RPMI8226 (cell line): ENCODE measurements at regions not wholly inside any gene's neighbourhood (a gene's known extent, or its start where the extent isn't known, plus 50 kb on each side); places are given as distances from the start of the nearest gene placed in this dataset.

Experiments
- DNase-seq: peaks from one replicate; pipeline ENCODE4 v3.0.0-alpha.2; 2015

DNA sequence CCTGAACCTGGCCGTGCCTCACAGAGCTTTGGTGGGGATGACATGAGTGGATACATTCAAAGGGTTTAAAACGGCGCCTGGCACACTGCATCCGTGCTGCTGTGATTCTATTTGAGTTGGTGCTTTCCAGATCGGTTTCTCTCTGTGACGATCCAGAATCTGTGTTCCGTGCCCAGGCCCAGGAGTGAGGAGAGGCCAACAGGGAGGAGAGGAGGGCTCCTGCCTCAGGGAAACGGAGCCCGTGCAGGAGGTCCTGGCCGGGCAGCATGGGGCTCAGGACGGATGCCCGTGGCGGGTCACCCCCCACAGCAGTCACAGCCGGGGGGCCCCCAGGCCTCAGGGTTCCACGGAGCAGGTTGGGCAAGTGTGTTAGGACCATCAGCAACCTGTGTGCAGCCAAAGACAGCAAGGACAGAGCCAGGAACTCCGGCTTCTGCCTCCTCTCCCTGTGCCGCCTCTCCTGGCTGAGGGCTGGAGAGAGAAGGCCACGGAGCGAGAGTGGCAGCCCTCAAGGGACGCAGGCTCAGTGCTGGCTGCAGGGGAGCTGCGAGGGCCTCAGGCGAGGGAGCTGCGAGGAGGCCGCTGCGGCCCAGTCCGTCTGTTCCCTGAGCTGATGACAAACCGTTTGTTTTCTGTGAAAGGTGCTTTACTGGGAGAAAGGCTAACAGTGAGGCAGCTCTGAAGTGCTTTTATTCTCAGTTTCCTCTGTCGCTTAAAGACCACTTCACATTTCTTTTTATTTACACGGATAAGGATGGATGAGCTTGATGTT, 99.3 kb downstream of the METRNL start:
- no peak for DNase-seq

DNA sequence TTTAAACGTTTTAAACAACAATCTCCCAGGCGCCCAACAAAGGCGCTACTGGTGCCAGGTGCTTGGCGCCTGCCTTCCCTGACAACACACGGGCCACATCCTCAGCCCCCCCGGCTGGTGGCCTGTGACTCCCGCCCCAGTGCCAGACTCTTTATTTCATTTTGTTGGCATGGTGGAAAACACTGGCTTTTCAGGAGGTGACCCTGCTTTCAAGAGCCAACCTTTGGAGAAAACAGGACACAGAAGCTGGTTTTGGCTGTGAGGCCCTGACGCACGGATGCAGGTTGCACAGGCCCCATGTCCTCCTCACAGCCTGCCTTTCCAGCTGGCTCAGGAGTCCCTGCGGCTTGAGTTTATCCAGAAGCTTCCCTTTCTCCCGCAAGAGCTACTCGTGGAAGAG, 100.0 kb downstream of the METRNL start:
- no peak for DNase-seq

DNA sequence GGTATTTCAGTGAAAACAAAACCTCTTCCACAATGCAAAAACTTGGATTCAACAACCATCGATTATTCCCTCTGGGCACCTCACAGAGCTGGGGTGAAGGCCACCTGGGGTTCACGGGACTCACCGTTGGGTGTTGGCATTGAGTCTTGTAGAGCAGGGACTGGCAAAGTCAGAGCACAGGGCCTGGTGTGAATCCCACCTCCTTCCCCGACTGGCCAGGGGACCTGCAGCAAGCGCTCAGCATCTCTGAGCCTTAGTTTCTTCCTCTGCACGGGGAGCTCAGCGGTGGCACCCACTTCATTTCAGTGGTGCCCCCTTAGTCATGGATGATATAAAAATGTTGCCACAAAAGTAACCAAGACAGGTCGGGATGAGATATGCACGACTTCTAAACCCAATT, 100.4 kb downstream of the METRNL start:
- DNase-seq = no peak

DNA sequence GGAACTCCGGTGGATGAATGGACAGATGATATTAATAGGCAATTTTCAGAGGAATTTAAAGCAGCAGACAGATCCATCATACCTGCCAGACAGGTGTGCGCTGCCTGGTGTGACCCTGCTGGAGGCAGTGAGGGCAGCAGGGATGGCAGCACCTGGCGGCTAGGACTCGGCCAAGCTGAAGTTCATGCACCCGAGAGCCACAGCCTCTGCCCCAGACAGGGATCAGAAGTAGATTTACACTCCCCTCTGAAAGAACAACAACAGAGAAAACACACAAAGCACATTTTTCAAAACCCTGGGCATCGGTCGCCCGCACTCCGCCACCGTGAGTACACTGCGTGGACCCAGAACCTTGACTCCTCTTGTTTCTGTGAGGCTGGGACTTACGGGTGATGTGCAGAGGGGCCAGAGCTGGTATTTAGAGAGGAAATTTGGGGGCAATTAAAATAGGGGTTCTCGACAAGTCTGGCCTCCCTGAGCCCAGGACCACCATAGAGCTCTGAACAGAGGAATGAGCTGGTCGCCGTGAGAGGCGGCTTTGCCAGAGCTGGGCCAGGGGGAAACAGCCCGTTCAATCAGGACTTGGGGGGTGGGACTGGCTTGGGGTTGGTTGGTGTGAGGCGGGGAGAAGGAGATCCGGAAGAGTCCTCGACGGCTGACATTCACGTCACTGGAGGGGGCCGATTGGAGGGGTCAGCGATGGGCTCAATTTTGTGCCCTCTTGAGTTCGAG, 101.0 kb downstream of the METRNL start:
- DNase-seq = no peak

DNA sequence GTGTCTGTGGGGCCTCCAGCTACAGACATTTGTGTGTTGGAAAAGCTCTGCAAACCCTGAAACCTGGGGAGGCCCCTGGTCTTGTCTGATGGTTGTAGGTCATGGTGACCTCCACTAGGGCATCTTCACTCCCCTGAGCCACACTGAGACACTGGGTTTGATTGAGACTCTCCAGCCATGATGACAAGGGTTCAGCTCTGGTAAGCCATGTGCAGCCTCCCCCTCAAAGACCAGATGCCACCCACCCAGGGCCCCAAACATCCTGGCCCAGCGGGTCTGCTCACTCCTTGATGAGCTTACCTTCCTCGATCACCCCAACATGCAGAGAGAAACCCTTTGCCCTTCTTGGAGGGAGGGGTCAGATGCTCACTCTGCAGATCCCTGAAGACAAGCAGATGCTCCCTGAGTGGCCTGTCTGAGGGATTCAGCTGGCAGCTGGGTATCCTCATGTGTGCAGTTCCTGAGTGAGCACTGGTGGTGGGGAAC, 101.6 kb downstream of the METRNL start:
- DNase-seq = no peak

DNA sequence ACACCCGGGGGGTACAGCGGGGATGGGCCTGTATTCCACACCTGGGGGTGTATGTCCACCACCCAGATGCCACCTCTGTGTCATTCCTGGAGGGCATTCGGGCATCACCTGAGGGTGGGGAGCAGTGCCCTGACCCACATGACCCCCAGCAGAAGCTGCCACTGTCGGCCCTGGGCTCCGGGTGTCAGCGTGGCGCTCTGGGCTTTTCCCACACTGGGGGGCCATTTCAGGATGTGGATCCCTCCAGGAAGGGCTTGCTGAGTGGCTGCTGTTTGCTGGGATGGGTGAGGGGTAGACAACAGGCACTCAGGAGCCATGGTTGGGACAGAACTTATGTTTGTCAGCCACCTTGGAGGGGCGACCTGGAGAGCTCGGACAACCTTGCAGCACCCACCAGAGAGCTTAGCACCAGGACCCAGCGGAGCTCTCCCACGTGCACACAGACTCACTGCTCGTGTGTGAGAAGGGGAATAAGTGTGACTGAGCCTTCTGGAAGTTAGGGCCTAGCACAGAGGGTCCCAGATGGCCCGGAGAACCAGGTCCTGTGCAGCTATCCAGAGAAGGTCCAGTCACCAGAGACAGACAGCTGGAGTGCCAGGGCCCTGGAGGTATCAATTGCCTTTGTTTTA, 102.7 kb downstream of the METRNL start:
- DNase-seq = no peak

DNA sequence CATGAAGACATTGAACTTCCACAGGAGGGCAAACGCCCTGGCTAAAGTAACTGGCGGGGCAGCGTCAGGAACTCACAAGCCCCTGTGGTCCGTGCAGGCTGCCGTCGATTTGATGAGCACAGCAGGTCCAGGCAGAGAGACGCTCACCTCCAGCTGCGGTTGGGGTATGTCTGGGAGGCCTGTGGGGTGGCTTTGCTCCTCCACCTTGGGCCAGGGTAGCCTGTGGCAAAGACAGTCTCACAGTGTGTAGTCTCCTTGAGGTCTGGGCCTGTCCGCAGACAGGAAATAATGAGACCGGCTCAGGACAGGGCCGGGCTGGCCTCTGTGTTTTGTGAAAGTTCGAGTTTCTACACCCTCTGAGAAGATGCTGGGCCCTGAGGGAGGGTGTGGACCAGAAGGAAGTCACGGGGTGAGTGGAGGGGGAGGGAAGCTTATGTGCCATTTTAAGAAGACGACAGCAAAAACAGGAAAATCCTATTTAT, 103.3 kb downstream of the METRNL start:
- DNase-seq = no peak

DNA sequence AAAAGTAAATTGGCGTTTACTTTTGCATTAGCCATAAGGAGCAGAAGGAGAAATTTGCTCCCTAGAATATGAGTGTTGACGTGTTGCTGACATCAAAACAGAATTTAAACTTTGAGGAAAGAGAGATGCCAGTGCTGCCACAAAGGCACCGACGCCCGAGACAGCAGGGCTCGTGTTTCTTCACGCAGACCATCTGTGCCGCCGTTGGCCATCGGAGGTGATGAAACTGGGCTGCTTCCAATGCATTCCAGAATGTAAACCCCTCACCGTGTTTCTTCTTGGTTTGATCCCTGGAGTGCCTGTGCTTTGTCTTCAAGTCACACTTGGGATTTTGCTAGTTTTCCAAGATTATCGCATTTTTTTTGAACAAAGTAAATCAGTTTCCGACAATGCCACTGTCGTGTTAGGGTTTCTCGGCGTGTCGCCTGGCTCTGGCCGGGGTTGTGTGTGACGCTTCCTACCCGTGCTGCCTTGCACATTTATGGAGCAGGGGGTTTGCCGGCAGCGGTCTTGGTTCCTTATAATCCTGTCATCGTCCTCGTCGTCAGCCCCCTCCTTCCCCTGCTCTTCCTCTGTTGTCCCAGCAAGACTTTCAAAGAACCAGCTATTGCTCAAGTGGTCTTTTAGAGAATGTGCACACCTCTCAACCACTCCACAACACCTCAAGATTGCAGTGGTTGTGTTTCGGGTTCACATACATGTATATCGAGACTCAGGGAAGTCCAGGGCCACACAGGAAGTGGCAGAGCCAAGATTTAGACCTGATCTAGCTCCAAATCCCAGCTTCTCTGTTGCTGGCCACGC, 103.9 kb downstream of the METRNL start:
- DNase-seq = no peak

DNA sequence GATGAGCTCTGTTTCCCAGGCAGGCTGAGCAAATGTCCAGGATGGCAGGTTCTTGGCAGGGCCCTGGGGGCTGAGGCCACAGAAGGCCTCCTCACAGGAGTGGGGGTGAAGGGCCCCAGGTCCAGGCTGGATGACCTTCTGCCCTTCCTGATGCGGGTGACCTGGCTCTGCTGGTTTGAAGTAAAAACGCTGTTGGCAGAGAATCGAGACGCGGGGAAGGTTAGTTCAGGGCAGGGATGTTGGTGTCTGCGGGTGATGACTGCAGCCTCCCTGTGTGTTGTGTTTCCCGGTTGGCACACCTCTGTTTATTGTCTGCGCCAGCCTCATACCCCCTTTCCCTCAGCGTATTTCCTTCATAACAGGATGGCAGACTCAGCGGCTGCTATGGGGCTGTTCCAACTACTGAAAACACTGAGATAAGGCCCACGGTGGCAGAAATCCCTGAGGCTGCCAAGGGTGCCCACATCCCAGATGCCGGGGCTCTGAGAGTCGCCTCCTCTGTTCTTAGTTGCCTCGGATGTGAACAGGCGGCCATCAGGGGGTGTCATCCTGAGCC, 104.6 kb downstream of the METRNL start:
- no peak for DNase-seq

DNA sequence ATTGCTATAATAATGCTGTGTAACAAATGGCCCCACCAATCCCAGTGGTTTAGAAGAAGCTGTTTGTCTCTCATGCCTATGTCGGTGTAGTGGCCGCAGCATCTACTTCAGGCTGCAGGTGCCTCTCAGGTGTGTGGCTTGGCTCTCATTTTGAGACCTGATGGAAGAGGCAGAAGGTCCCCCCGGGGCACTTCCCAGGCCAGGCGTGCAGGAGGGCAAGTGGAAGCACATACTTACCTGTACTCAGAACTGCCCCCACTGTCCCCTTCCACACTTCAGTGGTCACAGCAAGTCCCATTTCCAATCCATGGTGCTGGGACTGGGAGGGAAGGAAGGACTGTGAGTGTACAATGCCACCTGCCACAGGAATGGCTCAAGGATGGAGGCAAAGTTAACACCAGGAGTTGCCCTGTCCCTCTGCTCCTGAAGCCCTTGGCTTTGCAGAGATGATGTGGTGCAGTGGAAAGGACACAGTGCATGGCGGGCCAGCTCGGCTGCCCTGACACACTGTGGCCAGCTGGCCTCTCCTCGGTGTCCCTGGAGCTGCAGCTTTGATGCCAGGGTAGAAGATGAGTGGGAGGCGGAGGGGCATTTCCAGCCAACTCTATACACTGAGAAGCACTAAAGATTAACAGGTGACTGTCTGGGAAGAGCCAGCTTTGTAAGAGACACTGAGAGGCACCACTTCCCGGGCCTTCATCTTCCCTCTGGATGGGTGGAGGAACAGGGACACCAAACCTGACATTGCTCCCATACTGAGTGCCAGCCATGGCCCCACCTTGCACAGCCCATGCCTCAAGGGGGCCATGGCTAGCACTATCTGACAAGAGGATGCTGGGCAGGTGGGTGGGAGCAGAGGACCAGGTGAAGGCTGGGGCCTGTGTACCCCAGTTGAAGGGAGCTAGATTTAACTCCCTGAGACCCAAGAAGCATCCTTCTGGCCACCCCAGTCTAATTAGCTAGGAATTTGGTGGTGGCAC, 105.9 kb downstream of the METRNL start:
- no peak for DNase-seq

DNA sequence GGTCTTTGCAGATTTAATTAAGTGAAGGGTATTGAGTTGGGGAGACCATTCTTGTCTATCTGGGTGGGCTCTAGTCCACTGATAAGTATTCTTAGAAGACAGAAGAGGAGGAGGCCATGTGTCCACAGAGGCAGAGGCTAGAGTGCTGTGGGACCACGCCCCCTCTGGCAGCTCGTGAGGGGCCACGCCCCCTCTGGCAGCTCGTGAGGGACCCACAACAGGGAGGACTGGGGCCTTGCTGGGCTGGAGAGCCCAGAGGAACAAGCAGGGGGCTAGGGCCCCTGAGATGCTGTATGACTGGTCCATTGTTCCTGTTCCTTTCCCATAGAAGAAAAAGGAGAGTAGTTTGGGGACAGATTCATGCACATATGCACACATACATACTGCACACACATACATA, 106.8 kb downstream of the METRNL start:
- DNase-seq = no peak

DNA sequence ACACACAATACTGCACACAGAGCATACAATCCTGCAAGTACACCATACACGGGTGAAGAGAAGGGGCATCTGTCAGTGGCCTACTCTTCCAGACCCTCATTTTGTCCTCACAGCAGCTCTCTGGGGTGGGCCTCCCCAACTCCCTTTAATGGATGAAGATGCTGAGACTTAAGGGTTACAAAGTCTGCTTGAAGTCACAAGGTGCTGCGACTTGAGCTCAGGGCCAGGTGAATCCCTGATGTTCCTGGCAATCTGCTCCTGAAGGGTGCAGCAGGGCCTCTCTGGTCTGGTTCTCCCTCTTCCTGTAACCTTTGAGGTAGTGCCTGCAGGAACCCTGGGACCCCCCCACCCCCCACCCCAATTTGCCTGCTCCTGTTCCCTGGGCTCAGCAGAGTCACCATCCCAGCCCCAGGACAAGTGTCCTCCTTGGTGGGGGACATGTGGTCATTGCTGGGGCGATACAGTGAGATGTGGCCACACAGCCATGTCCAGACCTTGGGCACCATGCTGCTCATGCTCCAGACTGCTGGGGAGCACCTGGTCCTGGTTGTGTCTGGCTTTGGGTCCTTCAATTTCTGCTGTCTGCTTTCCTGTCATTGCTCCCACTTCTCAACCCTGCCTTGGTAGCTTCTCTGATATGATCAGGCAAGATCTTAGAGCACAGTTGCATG, 107.5 kb downstream of the METRNL start:
- no peak for DNase-seq

DNA sequence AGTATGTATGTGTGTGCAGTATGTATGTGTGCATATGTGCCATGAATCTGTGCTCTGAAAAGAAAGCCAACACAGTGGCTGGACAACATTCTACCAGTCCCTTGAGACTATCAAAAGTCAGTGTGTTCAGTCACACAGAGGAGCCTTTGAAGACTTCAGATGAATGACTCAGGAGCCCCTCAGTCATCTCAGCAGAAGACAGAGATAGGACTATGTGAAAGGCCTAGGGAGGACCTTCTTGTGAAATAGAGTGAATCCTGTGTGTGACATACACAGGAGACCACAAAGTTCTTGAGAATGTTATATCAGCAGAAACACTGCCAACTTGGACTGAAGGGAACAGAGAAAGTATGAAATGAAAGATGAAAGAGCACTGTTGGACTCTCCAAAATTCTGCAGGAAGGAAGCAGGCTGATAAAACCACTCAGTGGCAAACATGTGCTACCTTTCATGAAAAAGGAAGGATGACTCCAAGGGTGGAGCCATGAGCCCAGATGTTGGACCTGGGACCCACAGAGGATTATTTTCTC, 108.4 kb downstream of the METRNL start:
- DNase-seq = no peak

DNA sequence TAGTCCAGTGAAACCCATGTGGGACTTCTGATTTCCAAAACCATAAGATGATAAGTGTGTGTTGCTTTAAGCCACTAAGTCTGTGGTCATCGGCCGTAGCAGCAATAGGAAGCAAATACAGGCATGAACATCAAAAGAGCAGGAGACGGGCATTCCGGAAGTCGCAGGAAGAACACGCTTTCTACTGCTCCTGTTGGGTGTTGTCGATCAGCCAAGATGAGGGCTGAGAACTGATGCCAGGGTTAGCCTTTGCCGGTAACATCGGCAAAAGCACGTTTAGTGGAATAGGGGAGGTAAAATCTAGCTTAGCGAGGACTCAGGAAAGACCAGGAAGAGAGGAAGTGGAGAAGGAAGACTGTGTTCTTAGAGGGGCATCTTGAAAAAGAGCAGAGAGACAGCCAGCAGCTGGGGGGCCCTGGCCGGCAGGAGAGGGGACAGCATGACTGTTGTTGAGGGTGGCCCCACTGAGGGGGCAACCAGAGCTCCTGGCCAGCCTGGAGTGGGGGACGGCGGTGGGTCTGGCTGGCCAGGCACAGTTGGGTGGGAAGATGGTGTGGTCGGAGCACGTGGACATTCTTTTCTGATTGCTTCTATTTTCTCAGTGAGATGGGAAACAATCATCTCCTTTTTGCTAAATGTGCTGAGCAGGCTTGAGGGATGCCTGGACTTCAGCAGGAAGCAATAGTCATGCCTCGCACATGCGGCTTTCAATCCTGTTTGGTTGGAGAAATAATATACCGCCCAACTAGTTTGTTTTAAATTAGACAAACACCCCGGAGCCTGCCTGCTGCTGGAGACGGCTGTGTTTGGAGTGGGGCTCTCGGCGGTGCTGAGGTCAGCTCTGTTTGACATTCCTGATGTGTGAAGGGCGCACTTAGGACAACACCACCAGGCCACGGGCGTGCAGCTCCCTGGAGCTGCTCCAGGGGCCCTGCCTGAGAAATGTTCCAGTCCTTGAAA, 109.9 kb downstream of the METRNL start:
- DNase-seq = no peak

DNA sequence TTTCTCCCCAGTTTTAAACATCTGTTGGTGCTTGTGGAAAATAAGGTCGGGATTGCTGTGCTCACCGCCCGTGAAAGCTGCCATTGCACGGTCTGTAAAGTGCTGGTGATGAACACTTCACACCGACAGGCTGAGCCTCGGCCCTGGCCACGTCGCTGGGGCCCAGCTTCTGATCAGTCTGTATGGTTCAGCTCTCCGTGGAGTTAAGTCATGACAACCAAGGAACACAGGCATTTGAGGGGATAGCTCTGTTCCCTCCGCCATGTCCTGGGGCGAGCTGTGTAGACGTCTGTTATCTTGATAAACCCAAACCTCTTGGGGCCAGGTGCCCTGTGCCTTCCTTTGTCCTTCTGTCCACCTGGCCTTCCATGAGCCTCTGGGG, 110.6 kb downstream of the METRNL start:
- DNase-seq = no peak

DNA sequence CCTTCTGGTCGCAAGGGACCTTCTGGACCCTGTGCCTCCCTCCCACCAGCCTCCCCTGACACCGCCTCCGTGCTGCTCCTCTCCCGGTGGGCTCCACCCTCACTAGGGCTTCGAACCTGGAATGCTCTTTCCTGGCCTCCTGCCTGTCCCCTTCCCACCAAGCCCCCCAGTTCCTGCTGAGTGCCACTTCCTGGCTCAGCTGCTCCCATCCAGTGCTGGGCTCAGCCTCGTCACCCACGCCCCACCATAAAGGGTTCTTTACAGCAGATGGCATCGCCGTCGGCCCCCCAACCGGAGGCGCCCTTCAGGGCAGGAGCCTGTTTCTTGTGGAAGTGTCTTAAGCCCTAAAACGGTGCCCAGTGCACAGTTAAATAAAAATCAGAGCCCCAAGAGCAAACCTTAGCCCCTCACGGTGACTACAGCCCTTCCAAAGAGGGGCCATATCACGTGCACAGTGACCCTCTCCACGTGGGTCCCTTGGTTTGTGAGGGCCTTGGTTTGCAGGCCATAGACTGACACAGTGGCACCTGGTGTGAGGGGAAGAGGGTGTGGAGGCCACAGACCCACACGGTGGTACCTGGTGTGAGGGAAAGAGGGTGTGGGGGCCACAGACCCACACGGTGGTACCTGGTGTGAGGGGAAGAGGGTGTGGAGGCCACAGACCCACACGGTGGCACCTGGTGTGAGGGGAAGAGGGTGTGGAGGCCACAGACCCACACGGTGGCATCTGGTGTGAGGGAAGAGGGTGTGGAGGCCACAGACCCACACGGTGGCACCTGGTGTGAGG, 111.4 kb downstream of the METRNL start:
- no peak for DNase-seq

DNA sequence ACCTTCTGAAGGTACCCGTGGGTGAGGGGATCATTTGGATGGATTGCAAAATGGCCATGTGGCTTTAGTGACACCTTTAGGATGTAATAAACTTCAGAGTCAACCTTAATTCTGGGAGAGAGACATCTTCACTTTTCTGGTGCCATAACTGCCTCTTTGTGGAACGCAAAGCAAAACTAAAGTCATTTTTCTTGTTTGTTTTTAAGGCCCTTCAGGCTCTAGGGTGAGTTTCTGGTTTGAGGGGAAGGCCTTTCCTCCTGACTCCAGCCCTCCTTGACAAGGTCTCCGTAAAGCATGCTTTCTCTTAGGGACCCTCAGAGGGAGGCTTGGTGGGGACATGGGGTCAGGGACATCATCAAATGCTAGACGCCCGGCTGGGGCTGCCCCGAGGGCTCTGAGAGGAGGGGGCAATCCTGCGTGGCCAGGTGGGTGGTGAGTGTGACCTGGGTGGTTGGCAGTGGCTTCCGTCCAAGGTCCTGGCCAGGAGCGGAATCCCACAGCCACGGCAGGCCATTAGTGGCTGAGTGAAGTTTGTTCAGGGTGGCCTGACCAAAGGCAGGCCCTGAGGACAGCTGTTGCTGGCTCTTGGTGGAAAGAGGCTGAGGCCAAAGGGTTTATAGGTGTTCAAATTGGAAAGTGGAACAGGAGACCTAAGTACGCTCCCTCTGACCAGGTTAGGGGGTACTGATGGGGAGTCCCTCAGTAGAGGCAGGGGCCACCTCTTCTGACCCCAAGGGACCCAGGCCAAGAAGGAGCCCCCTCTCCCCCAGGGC, 112.2 kb downstream of the METRNL start:
- DNase-seq = no peak
